ENCODE measurements at regions not wholly inside any gene's neighbourhood (a gene's known extent, or its start where the extent isn't known, plus 50 kb on each side); places are given as distances from the start of the nearest gene placed in this dataset.

DNA sequence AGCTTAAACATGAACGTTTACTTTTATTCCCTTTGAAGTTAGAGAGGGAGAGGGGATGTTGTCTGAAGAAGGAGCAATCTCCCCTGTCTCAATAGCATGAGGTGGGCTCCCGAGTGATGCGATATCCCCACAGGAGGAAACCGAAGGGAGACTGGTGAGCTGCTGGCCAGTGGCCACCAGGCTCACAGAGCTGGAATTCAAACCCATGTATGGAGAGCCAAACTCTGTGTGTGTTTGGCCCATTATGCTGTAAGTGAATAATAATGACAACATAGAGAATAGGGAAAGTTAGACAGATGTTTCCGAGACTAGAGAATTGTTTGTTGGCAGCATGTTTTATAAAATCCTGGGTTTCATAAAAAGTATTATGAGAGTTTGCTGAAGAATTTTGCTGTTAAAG is 66.1 kb upstream of the CLNK start:
- TF ChIP-seq SETDB1 (IDR thresholded peaks at IDR 0.05; ENCODE audit: low read length): no peak
- TF ChIP-seq, protein P1, sequence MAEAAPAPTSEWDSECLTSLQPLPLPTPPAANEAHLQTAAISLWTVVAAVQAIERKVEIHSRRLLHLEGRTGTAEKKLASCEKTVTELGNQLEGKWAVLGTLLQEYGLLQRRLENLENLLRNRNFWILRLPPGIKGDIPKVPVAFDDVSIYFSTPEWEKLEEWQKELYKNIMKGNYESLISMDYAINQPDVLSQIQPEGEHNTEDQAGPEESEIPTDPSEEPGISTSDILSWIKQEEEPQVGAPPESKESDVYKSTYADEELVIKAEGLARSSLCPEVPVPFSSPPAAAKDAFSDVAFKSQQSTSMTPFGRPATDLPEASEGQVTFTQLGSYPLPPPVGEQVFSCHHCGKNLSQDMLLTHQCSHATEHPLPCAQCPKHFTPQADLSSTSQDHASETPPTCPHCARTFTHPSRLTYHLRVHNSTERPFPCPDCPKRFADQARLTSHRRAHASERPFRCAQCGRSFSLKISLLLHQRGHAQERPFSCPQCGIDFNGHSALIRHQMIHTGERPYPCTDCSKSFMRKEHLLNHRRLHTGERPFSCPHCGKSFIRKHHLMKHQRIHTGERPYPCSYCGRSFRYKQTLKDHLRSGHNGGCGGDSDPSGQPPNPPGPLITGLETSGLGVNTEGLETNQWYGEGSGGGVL (CRISPR knock-in tag; IDR thresholded peaks at IDR 0.05): no peak
- TF ChIP-seq, protein P2, sequence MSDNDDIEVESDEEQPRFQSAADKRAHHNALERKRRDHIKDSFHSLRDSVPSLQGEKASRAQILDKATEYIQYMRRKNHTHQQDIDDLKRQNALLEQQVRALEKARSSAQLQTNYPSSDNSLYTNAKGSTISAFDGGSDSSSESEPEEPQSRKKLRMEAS (CRISPR knock-in tag; IDR thresholded peaks at IDR 0.05): no peak
- TF ChIP-seq, protein P3, sequence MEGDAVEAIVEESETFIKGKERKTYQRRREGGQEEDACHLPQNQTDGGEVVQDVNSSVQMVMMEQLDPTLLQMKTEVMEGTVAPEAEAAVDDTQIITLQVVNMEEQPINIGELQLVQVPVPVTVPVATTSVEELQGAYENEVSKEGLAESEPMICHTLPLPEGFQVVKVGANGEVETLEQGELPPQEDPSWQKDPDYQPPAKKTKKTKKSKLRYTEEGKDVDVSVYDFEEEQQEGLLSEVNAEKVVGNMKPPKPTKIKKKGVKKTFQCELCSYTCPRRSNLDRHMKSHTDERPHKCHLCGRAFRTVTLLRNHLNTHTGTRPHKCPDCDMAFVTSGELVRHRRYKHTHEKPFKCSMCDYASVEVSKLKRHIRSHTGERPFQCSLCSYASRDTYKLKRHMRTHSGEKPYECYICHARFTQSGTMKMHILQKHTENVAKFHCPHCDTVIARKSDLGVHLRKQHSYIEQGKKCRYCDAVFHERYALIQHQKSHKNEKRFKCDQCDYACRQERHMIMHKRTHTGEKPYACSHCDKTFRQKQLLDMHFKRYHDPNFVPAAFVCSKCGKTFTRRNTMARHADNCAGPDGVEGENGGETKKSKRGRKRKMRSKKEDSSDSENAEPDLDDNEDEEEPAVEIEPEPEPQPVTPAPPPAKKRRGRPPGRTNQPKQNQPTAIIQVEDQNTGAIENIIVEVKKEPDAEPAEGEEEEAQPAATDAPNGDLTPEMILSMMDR (IDR thresholded peaks at IDR 0.05 in 2 of 3, conservative IDR thresholded peaks at IDR 0.05 in 1 of 3; ENCODE audit: insufficient read depth in 2 of 3, low read depth in 1 of 3, low read length in 3 of 3): no peak
- TF ChIP-seq, protein P4, sequence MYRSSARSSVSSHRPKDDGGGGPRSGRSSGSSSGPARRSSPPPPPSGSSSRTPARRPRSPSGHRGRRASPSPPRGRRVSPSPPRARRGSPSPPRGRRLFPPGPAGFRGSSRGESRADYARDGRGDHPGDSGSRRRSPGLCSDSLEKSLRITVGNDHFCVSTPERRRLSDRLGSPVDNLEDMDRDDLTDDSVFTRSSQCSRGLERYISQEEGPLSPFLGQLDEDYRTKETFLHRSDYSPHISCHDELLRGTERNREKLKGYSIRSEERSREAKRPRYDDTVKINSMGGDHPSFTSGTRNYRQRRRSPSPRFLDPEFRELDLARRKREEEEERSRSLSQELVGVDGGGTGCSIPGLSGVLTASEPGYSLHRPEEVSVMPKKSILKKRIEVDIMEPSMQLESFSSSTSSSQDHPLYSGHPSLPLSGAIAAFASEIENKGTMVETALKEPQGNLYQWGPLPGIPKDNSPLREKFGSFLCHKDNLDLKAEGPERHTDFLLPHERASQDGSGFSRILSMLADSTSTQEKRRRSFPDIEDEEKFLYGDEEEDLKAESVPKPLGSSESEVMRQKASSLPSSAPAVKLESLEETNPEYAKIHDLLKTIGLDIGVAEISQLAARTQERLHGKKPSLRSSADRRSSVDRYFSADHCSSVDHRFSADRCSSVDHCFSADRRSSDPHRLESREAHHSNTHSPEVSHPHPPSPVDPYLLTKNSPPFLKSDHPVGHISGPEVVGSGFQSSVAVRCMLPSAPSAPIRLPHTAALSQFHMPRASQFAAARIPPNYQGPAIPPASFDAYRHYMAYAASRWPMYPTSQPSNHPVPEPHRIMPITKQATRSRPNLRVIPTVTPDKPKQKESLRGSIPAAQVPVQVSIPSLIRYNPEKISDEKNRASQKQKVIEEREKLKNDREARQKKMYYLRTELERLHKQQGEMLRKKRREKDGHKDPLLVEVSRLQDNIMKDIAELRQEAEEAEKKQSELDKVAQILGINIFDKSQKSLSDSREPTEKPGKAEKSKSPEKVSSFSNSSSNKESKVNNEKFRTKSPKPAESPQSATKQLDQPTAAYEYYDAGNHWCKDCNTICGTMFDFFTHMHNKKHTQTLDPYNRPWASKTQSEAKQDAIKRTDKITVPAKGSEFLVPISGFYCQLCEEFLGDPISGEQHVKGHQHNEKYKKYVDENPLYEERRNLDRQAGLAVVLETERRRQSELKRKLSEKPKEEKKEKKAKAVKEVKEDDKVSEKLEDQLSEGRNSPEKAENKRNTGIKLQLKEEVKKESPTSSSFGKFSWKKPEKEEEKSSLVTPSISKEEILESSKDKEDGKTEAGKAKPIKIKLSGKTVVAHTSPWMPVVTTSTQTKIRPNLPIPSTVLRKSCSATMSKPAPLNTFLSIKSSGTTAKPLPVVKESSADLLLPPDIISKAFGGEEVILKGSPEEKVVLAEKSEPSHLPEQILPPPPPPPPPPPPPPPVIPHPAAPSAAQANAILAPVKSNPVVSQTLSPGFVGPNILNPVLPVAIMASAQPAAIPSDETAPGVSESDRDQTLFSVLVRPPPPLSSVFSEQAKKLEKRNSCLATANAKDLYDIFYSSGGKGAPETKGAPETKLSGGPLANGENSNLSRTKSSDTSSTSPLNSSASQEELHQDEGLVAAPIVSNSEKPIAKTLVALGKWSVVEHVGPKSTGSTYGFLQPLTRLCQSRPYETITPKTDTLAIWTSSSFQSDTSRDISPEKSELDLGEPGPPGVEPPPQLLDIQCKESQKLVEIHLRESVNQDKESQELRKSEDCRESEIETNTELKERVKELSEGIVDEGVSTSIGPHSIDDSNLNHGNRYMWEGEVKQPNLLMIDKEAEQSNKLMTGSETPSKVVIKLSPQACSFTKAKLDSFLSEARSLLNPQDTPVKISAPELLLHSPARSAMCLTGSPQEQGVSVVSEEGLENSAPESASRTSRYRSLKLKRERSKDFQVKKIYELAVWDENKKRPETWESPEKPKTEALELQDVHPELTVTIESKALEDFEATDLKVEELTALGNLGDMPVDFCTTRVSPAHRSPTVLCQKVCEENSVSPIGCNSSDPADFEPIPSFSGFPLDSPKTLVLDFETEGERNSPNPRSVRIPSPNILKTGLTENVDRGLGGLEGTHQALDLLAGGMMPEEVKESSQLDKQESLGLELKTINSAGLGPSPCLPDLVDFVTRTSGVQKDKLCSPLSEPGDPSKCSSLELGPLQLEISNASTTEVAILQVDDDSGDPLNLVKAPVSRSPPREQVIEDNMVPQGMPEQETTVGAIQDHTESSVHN (IDR thresholded peaks at IDR 0.05; ENCODE audit: borderline replicate concordance in 1 of 2, low read depth in 1 of 2): no peak
- no peak for TF ChIP-seq HDAC3 (IDR thresholded peaks at IDR 0.05; ENCODE audit: borderline replicate concordance, partially characterized antibody)
